Pancreas (tissue), 10 donors: ENCODE measurements at regions not wholly inside any gene's neighbourhood (a gene's known extent, or its start where the extent isn't known, plus 50 kb on each side); places are given as distances from the start of the nearest gene placed in this dataset.

Experiments used
- ATAC-seq, 4 donors: fragments of 200-7000 bp; cut with Tn5 transposase; one replicate each; pipeline versions ENCODE4 v1.8.0 to v1.9.1; 2020; ENCODE audit warnings: mild to moderate bottlenecking in 4 of 4, moderate library complexity in 4 of 4
- DNase-seq, 6 donors: peaks; one replicate each; pipeline ENCODE4 v3.0.0-alpha.2; 2020
- FAIRE-seq: peaks from 2 replicates; lab custom pipeline; 2012; peaks lifted over from hg19 to GRCh38; lab: Jason Lieb, UNC
- H3K27ac ChIP-seq, 4 donors: fragments of 200-600 bp; sonication (generic); 1 replicate in 3 of 4; 2 replicates in 1 of 4; pipeline versions ENCODE4 v1.5.0 to v1.8.0; 2020
- H3K27me3 ChIP-seq, 4 donors: fragments of 200-600 bp; one replicate each; pipeline ENCODE4 v1.8.0; 2021
- H3K36me3 ChIP-seq, 3 donors: fragments of 200-600 bp; sonication (generic) in 1 of 3; one replicate each; pipeline versions ENCODE4 v1.5.0 to v1.8.0; 2020 to 2021
- H3K4me1 ChIP-seq, 3 donors: fragments of 200-600 bp; one replicate each; pipeline ENCODE4 v1.8.0; 2021
- H3K4me3 ChIP-seq, 4 donors: fragments of 200-600 bp; sonication (generic) in 2 of 4; one replicate each; pipeline versions ENCODE4 v1.5.0 to v1.8.0; 2020 to 2021
- H3K9me3 ChIP-seq, 4 donors: fragments of 200-600 bp; one replicate each; pipeline ENCODE4 v1.8.0; 2021
- WGBS, 2 donors: extraction: QIAGEN DNeasy Blood & Tissue Kit; methylation state at CpG; one replicate each; pipeline ENCODE4 v1.1.7; 2013; 5-methylcytosine and 5-hydroxymethylcytosine counted together
- intact Hi-C, 3 donors: fragments of 100-400 bp; cut with DNase I; formaldehyde crosslinking; loops; one replicate each; pipeline versions ENCODE4 v1.11.1 to v1.14.2; 2022
- TF ChIP-seq, protein P1 (sequence below), 4 donors: fragments of 200-600 bp; sonication (generic) in 3 of 4; IDR thresholded peaks; one replicate each; pipeline versions ENCODE4 v1.5.0 to v1.8.0; 2021; ENCODE audit warnings: antibody characterized with exemption in 4 of 4
- donor health status: healthy with polysubstance abuse.
- donor health status: DM: no; HTN: no; CAD: no; lungs with moderate emphysema.
- donor health status: DM: no; HTN: no; CAD: no.
- donor health status: control.
- donor health status: control.
- donor health status: Bipolar disorder and iron deficiency.
- donor health status: DM: yes; HTN: yes; CAD: no.
- donor health status: DM: no; HTN: no; CAD: no.
- donor health status: DM: no; HTN: no; CAD: no.
- donor health status: DM: yes; HTN: yes; CAD: no.

- Histone ChIP-seq H3K9me3 (no peaks in the 10 kb centered on the region), H3K27me3 (no peaks in the 10 kb centered on the region), H3K4me3 (no peak overlapping the region), H3K4me1 (no peaks in the 10 kb centered on the region), H3K36me3 (no peaks in the 10 kb centered on the region), H3K27ac (no peak overlapping the region)
- ATAC-seq: no peak
- DNase-seq: no peak
- TF ChIP-seq, protein P1, sequence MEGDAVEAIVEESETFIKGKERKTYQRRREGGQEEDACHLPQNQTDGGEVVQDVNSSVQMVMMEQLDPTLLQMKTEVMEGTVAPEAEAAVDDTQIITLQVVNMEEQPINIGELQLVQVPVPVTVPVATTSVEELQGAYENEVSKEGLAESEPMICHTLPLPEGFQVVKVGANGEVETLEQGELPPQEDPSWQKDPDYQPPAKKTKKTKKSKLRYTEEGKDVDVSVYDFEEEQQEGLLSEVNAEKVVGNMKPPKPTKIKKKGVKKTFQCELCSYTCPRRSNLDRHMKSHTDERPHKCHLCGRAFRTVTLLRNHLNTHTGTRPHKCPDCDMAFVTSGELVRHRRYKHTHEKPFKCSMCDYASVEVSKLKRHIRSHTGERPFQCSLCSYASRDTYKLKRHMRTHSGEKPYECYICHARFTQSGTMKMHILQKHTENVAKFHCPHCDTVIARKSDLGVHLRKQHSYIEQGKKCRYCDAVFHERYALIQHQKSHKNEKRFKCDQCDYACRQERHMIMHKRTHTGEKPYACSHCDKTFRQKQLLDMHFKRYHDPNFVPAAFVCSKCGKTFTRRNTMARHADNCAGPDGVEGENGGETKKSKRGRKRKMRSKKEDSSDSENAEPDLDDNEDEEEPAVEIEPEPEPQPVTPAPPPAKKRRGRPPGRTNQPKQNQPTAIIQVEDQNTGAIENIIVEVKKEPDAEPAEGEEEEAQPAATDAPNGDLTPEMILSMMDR (IDR thresholded peaks at IDR 0.05): no peak
- no peak for FAIRE-seq
- WGBS, 2 donors: 93 to 100% methylated on average over 1 of the region's 1 CpG
- intact Hi-C loops: no loop called here
Observed at GRCh38 chr5:120231563-120231962, 232.5 kb upstream of the PRR16 start.

DNA sequence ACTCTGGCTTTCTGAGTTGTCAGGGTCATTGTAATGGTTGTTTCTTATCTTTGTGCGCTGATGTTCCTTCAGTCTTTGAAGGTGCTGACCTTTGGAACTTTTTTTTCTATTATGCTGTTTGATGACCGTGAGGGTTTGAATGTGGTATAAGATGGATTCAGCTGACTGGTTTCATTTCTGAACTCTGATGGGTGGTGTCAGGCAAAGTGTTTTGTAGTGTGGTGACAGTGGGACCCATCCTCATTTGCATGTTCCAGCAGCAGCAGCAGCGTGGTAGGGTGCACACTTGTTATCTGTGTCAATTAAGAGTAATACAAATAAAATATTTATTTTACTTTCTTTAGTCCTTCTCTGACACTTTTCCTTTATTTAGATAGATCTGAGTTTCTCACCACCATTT is 227.7 kb upstream of the PRR16 start:
- Histone ChIP-seq H3K27ac (no peak overlapping the region), H3K36me3 (no peaks in the 10 kb centered on the region), H3K9me3 (no peaks in the 10 kb centered on the region), H3K4me1 (no peaks in the 10 kb centered on the region), H3K27me3 (no peaks in the 10 kb centered on the region), H3K4me3 (no peak overlapping the region)
- DNase-seq: no peak
- TF ChIP-seq, protein P1 (IDR thresholded peaks at IDR 0.05): no peak
- FAIRE-seq: no peak
- intact Hi-C loops: no loop called here
- ATAC-seq: no peak
- WGBS, 2 donors: 43 to 46% methylated on average over 3 of the region's 3 CpGs

- FAIRE-seq: no peak
- 70 to 82% methylated on average over 1 of the region's 1 CpG for WGBS, 2 donors
- intact Hi-C loops: no loop called here
Observed at GRCh38 chr5:120239086-120239485, 225.0 kb upstream of the PRR16 start.

GRCh38 chr5:120240706-120241105 is 223.4 kb upstream of the PRR16 start:
- no peak for FAIRE-seq
- Histone ChIP-seq H3K4me3 (no peak overlapping the region), H3K27ac (no peak overlapping the region), H3K4me1 (no peaks in the 10 kb centered on the region), H3K36me3 (no peaks in the 10 kb centered on the region), H3K9me3 (no peaks in the 10 kb centered on the region), H3K27me3 (no peaks in the 10 kb centered on the region)
- intact Hi-C loops: no loop called here
- no peak for ATAC-seq
- TF ChIP-seq, protein P1 (IDR thresholded peaks at IDR 0.05): no peak
- DNase-seq: no peak

More at GRCh38 chr5:120239086-120239485, 225.0 kb upstream of the PRR16 start:
- H3K4me3 ChIP-seq: no peak overlapping the region
- H3K4me1 ChIP-seq: no peaks in the 10 kb centered on the region
- no peak overlapping the region for H3K27ac ChIP-seq
- H3K27me3 ChIP-seq: no peaks in the 10 kb centered on the region
- no peaks in the 10 kb centered on the region for H3K9me3 ChIP-seq
- ATAC-seq (no peak), DNase-seq (no peak)
- TF ChIP-seq, protein P1 (IDR thresholded peaks at IDR 0.05): no peak
- no peaks in the 10 kb centered on the region for H3K36me3 ChIP-seq

- Histone ChIP-seq H3K4me3 (no peak overlapping the region), H3K9me3 (no peaks in the 10 kb centered on the region), H3K27me3 (no peaks in the 10 kb centered on the region), H3K27ac (no peak overlapping the region), H3K4me1 (no peaks in the 10 kb centered on the region), H3K36me3 (no peaks in the 10 kb centered on the region)
- intact Hi-C loops: no loop called here
- no peak for DNase-seq
- no peak for ATAC-seq
- FAIRE-seq: no peak
- 37 to 54% methylated on average over 1 of the region's 1 CpG for WGBS, 2 donors
- TF ChIP-seq, protein P1 (IDR thresholded peaks at IDR 0.05): no peak
Observed at GRCh38 chr5:120241400-120241799, 222.7 kb upstream of the PRR16 start.
